GM12874 (cell line): ENCODE measurements at regions not wholly inside any gene's neighbourhood (a gene's known extent, or its start where the extent isn't known, plus 50 kb on each side); places are given as distances from the start of the nearest gene placed in this dataset.

Experiments used
- TF ChIP-seq, protein P1 (sequence below): IDR thresholded peaks from 2 replicates; pipeline ENCODE4 v1.5.1; 2011; ENCODE audit warnings: low read depth, mild to moderate bottlenecking, control low read depth, low read length, moderate library complexity; ENCODE audit not compliant: insufficient read depth

DNA sequence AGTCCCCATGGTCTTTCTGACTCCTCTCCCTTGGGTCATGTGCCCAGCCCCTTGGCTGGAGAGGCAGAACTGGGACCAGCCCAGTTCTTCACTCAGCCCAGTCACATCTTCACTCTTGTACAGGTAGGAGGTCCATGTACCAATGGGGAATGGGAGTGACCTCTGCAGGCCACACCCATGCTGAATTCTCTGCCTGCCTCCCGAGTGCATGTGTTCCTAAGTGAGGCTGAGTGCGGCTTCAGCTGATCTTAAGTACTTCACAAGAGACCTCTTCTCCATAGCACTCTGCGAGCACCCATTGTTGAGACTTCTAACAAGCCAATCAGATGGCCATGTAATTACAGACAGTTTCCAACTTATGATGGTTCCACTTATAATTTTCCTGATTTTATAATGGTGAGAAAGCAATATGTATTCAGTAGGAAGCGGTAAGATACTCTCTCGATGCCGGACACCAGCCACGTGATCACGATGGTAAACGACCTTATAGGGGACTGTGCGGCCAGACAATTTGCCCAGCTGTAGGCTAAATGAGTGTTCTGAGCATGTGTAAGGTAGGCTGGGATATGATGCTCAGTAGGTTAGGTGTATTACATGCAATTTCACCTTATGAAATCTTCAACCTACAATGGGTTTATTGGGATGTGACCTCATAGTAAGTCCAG, 112.1 kb downstream of the KLF13 start:
- TF ChIP-seq, protein P1, sequence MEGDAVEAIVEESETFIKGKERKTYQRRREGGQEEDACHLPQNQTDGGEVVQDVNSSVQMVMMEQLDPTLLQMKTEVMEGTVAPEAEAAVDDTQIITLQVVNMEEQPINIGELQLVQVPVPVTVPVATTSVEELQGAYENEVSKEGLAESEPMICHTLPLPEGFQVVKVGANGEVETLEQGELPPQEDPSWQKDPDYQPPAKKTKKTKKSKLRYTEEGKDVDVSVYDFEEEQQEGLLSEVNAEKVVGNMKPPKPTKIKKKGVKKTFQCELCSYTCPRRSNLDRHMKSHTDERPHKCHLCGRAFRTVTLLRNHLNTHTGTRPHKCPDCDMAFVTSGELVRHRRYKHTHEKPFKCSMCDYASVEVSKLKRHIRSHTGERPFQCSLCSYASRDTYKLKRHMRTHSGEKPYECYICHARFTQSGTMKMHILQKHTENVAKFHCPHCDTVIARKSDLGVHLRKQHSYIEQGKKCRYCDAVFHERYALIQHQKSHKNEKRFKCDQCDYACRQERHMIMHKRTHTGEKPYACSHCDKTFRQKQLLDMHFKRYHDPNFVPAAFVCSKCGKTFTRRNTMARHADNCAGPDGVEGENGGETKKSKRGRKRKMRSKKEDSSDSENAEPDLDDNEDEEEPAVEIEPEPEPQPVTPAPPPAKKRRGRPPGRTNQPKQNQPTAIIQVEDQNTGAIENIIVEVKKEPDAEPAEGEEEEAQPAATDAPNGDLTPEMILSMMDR, result no peak

DNA sequence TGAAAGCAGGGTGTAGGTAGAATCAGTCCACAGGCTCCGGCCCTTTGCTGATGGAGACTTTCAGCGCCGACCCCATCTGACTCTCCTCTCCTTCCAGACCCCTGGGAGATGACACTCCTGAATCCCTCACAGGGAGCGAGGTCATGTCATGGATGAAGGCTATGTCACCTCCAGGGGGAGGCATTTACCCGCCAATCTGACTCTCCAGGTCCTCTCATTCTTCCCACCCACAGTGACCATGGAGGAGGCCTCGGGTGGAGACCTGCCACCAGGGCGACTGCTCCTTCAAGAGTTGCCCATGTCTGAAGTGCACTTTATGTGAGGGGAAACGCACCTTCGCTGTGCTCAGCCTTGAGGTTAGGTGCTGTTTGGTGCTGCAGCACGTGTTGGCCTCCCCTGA, 112.7 kb downstream of the KLF13 start:
- TF ChIP-seq, protein P1, result peak; percentile 46

GRCh38 chr15:31440754-31441311, 114.2 kb downstream of the KLF13 start:
- TF ChIP-seq, protein P1, result no peak

GRCh38 chr15:31442226-31442625, 115.6 kb downstream of the KLF13 start:
- TF ChIP-seq, protein P1, result no peak

- TF ChIP-seq, protein P1, result 0 out of 2 replicates have a peak, but pooled peaks have one; percentile 15
Measured at GRCh38 chr15:31442699-31443111, 116.1 kb downstream of the KLF13 start.

DNA sequence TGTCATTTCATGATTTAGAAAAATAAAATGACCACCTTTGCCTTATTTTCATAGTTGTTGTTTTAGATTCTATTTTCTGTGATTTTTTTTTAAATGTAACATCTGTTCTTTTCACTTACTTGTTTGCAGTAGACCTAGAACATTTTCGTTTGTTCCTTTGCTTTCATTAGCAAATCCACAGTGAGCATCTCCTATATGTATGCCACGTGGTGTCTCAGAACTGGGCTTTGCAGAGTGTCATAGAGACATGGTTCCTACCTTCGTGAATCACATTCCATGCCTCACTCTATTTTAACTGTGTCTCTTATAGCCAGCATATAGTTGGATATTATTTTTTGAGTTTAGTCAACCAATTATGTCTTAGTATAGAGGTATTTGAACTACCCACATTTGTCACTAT, 118.2 kb downstream of the KLF13 start:
- TF ChIP-seq, protein P1, result no peak

DNA sequence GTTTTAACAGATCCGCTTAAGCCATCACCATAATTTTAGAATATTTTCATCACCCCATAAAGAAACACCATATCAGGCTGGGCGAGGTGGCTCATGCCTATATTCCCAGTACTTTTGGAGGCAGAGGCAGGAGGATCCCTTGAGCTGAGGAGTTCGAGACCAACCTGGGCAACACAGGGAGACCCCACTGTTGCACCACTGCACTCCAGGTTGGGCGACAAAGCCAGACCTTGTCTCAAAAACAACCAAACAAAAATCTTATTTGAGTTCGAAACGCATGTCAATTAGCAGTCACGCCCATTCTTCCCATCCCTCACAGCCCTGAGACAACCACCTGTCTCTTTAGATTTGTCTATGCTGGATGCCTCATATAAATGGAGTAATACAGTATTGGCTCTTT, 119.9 kb downstream of the KLF13 start:
- TF ChIP-seq, protein P1, result no peak
